Neuronal stem cell (in vitro differentiated cells): ENCODE measurements at regions not wholly inside any gene's neighbourhood (a gene's known extent, or its start where the extent isn't known, plus 50 kb on each side); places are given as distances from the start of the nearest gene placed in this dataset. TPM values are rescaled to one million over a fixed set of nuclear protein-coding genes. Genes with fewer than 3 reads are reported as not detected.

Source experiments
- DNase-seq: peaks from one replicate; pipeline ENCODE4 v3.0.0-alpha.2; 2013; ENCODE audit warnings: low spot score
- H2AFZ ChIP-seq: one replicate; pipeline ENCODE4 v1.6.1; 2013; ENCODE audit warnings: mild to moderate bottlenecking, low read length, inconsistent platforms
- H2AK5ac ChIP-seq: 2 replicates; pipeline ENCODE4 v1.6.1; 2013; ENCODE audit warnings: low read depth, mild to moderate bottlenecking, inconsistent platforms, low read length, moderate library complexity, mixed read lengths
- H2BK120ac ChIP-seq: 2 replicates; pipeline ENCODE4 v1.6.1; 2013; ENCODE audit warnings: low read depth, mild to moderate bottlenecking, inconsistent platforms, low read length, moderate library complexity, mixed read lengths
- H2BK12ac ChIP-seq: one replicate; pipeline ENCODE4 v1.6.1; 2013; ENCODE audit warnings: low read length, inconsistent platforms
- H2BK15ac ChIP-seq: 2 replicates; pipeline ENCODE4 v1.6.1; 2013; ENCODE audit warnings: mild to moderate bottlenecking, low read length, inconsistent platforms, mixed read lengths
- H2BK5ac ChIP-seq: one replicate; pipeline ENCODE4 v1.6.1; 2013; ENCODE audit warnings: inconsistent platforms, mild to moderate bottlenecking, low read length, moderate library complexity
- H3K14ac ChIP-seq: one replicate; pipeline ENCODE4 v1.6.1; 2013; ENCODE audit warnings: low read length, inconsistent platforms
- H3K18ac ChIP-seq: 2 replicates; pipeline ENCODE4 v1.6.1; 2013; ENCODE audit warnings: low read length, inconsistent platforms
- H3K23ac ChIP-seq: 2 replicates; pipeline ENCODE4 v1.6.1; 2013; ENCODE audit warnings: low read depth, mild to moderate bottlenecking, mixed read lengths, low read length, inconsistent platforms; ENCODE audit not compliant: poor library complexity
- H3K27ac ChIP-seq: replicated peaks from 3 replicates; pipeline ENCODE4 v1.5.1; 2013; ENCODE audit warnings: low read length, inconsistent platforms
- H3K27me3 ChIP-seq, 3 experiments: 2 replicates each; pipeline ENCODE4 v1.6.1; 2013; ENCODE audit warnings: low read length in 3 of 3, mild to moderate bottlenecking in 2 of 3, inconsistent platforms in 1 of 3, low read depth in 1 of 3, mixed read lengths in 1 of 3, moderate library complexity in 1 of 3; ENCODE audit not compliant: control insufficient read depth in 3 of 3, insufficient read depth in 3 of 3
- H3K36me3 ChIP-seq, 2 donors: replicated peaks in 1 of 2; 2 replicates each; pipeline ENCODE4 v1.6.1; 2013; ENCODE audit warnings: low read length in 2 of 2; ENCODE audit not compliant: control insufficient read depth in 2 of 2, insufficient read depth in 2 of 2
- H3K4ac ChIP-seq: 2 replicates; pipeline ENCODE4 v1.6.1; 2013; ENCODE audit warnings: inconsistent platforms, mild to moderate bottlenecking, low read length, moderate library complexity
- H3K4me1 ChIP-seq, 2 donors: 1 replicate in 1 of 2; 2 replicates in 1 of 2; pipeline ENCODE4 v1.6.1; 2013; ENCODE audit warnings: low read length in 2 of 2, low read depth in 1 of 2; ENCODE audit not compliant: control insufficient read depth in 2 of 2, insufficient read depth in 1 of 2
- H3K4me2 ChIP-seq: one replicate; pipeline ENCODE4 v1.6.1; 2013; ENCODE audit warnings: mild to moderate bottlenecking, low read length, inconsistent platforms; ENCODE audit not compliant: insufficient read depth, poor library complexity, severe bottlenecking
- H3K4me3 ChIP-seq, 2 donors: 2 replicates each; pipeline ENCODE4 v1.5.1; 2013; ENCODE audit warnings: low read length in 2 of 2, mild to moderate bottlenecking in 2 of 2, inconsistent platforms in 1 of 2, moderate library complexity in 1 of 2
- H3K79me1 ChIP-seq: one replicate; pipeline ENCODE4 v1.6.1; 2013; ENCODE audit warnings: low read depth, mild to moderate bottlenecking, inconsistent platforms, low read length, moderate library complexity
- H3K9ac ChIP-seq: one replicate; pipeline ENCODE4 v1.6.1; 2013; ENCODE audit warnings: mild to moderate bottlenecking, low read depth, low read length, inconsistent platforms; ENCODE audit not compliant: poor library complexity
- H3K9me3 ChIP-seq, 2 donors: replicated peaks in 1 of 2; 2 replicates each; pipeline versions ENCODE3 to v1.6.1; 2013; ENCODE audit warnings: low read length in 2 of 2, mild to moderate bottlenecking in 2 of 2, inconsistent platforms in 1 of 2, low read depth in 1 of 2, mixed read lengths in 1 of 2, moderate library complexity in 1 of 2; ENCODE audit not compliant: control insufficient read depth in 2 of 2, insufficient read depth in 1 of 2
- H4K8ac ChIP-seq: one replicate; pipeline ENCODE4 v1.6.1; 2013; ENCODE audit warnings: low read depth, mild to moderate bottlenecking, inconsistent platforms, low read length, moderate library complexity
- H4K91ac ChIP-seq: one replicate; pipeline ENCODE4 v1.6.1; 2013; ENCODE audit warnings: low read length, low read depth, mild to moderate bottlenecking, inconsistent platforms; ENCODE audit not compliant: poor library complexity
- WGBS, 2 donors: extraction: QIAGEN DNeasy Blood & Tissue Kit; methylation state at CpG; one replicate each; pipeline ENCODE4 v1.1.7; 2013; ENCODE audit warnings: missing lambda C conversion rate in 2 of 2, mixed read lengths in 1 of 2; ENCODE audit not compliant: insufficient read length in 2 of 2, insufficient replicate concordance in 1 of 2; ENCODE audit errors: extremely low coverage in 2 of 2; 5-methylcytosine and 5-hydroxymethylcytosine counted together
- small RNA-seq: library from polyadenylated mRNA; stranded (forward); fragments of <200 nt; extraction: miRNeasy Mini kit (QIAGEN cat#:217004); gene quantifications from one replicate; pipeline ENCODE3, GENCODE V24; 2013; ENCODE audit not compliant: insufficient read depth

DNA sequence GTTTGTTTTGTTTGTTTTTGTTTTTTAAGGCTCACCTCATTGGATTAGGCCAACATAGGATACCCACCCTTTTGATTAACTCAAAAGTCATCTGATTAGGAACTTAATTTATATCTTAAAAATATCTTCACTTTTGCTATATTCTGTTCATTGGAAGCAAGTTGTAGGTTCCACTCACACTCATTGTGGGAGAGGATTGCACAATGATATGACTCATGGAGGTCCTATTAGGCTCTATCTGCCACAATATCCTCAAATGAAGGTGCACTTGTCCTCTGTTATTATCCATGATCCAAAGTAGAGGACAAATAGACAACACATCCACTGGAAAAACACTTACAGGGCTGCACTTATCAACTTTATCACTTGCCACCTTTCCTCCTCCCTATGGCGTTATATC, 60.5 kb upstream of the ADAMTS3 start:
- no peak overlapping the region for H3K4me2 ChIP-seq
- H2BK12ac ChIP-seq: no peak overlapping the region
- no peak for DNase-seq
- H3K18ac ChIP-seq: no peak overlapping the region
- H2AFZ ChIP-seq: no peak overlapping the region
- no peak overlapping the region for H4K8ac ChIP-seq
- no peaks in the 10 kb centered on the region for H3K9me3 ChIP-seq
- H2AK5ac ChIP-seq: no peak overlapping the region
- H3K4me3 ChIP-seq: no peak overlapping the region
- no CpG with 5 or more reads among the region's 1 CpG for WGBS, 2 donors
- no peak overlapping the region for H3K23ac ChIP-seq
- no peak overlapping the region for H4K91ac ChIP-seq
- H3K79me1 ChIP-seq: no peaks in the 10 kb centered on the region
- no peaks in the 10 kb centered on the region for H3K36me3 ChIP-seq
- no peak overlapping the region for H3K27ac ChIP-seq
- H2BK120ac ChIP-seq: no peak overlapping the region
- no peak overlapping the region for H2BK15ac ChIP-seq
- H3K14ac ChIP-seq: no peak overlapping the region
- H2BK5ac ChIP-seq: no peak overlapping the region
- no peak overlapping the region for H3K4ac ChIP-seq
- no peaks in the 10 kb centered on the region for H3K4me1 ChIP-seq
- no peaks in the 10 kb centered on the region for H3K27me3 ChIP-seq
- H3K9ac ChIP-seq: no peak overlapping the region

DNA sequence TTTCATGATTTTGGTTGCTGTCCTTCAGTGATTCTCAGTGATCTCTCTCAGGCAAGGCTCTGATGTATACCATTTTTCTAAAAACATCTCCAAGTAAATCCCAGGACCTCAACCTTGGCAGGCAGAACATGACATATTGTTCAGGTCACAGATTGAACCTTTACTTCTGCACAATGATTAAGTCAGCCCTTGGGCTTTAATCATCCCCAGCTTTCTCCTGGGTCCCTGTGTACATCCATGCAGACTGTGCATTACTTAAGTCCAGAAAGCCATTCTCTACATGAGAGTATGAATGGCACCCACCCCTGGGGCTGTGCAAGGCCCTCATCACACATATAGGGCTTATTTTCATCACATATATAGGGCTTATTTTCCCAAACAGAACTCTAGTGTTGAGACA, 58.7 kb upstream of the ADAMTS3 start:
- no peaks in the 10 kb centered on the region for H3K36me3 ChIP-seq
- H2AK5ac ChIP-seq: no peak overlapping the region

More for the DNA sequence above, 58.7 kb upstream of the ADAMTS3 start:
- no peaks in the 10 kb centered on the region for H3K27me3 ChIP-seq
- no peak overlapping the region for H2BK15ac ChIP-seq
- no peaks in the 10 kb centered on the region for H3K4me1 ChIP-seq
- no peaks in the 10 kb centered on the region for H3K9me3 ChIP-seq
- H3K9ac ChIP-seq: no peak overlapping the region
- H4K91ac ChIP-seq: no peak overlapping the region
- H2BK120ac ChIP-seq: no peak overlapping the region
- no peak overlapping the region for H3K14ac ChIP-seq
- H3K23ac ChIP-seq: no peak overlapping the region
- no peak overlapping the region for H4K8ac ChIP-seq
- no peak for DNase-seq
- H3K4ac ChIP-seq: no peak overlapping the region
- no peaks in the 10 kb centered on the region for H3K79me1 ChIP-seq
- no peak overlapping the region for H3K27ac ChIP-seq
- no peak overlapping the region for H2AFZ ChIP-seq
- H2BK12ac ChIP-seq: no peak overlapping the region
- H3K18ac ChIP-seq: no peak overlapping the region
- H3K4me3 ChIP-seq: no peak overlapping the region
- no peak overlapping the region for H3K4me2 ChIP-seq
- no peak overlapping the region for H2BK5ac ChIP-seq

Small RNA genes lying in the stretch of these regions (small RNA-seq; reads per million reads assigned to genes)
- not detected for gene RNU4ATAC9P
